ENCODE measurements at regions not wholly inside any gene's neighbourhood (a gene's known extent, or its start where the extent isn't known, plus 50 kb on each side); places are given as distances from the start of the nearest gene placed in this dataset.

GRCh38 chr18:62629031-62629430 lies 86.3 kb upstream of the PHLPP1 start:
- Histone ChIP-seq H3K27ac (ENCODE audit: low read depth, low read length, severe bottlenecking) (no peak overlapping the region), H3K4me3 (ENCODE audit: extremely low read depth, insufficient read depth, low read length, poor library complexity, severe bottlenecking) (no peak overlapping the region), H3K4me1 (ENCODE audit: control insufficient read depth, insufficient read depth, low read length, poor library complexity, severe bottlenecking) (peaks cover 12% of the 10 kb centered on the region), H3K36me3 (ENCODE audit: control insufficient read depth, insufficient read depth, low read length) (no peaks in the 10 kb centered on the region), H3K9me3 (ENCODE audit: control insufficient read depth, low read length) (no peaks in the 10 kb centered on the region)
- 96 to 98% methylated on average over 7 of the region's 8 CpGs for WGBS, 2 experiments (ENCODE audit: insufficient coverage in 2 of 2)

GRCh38 chr18:62631173-62631572 lies 84.2 kb upstream of the PHLPP1 start:
- WGBS, 2 experiments (ENCODE audit: insufficient coverage in 2 of 2), result 64 to 100% methylated on average over 2 to 3 of the region's 3 CpGs
- no peaks in the 10 kb centered on the region for H3K9me3 ChIP-seq (ENCODE audit: control insufficient read depth, low read length)
- H3K4me1 ChIP-seq (ENCODE audit: control insufficient read depth, insufficient read depth, low read length, poor library complexity, severe bottlenecking), result peaks cover 13% of the 10 kb centered on the region
- no peak overlapping the region for H3K4me3 ChIP-seq (ENCODE audit: extremely low read depth, insufficient read depth, low read length, poor library complexity, severe bottlenecking)
- no peak overlapping the region for H3K27ac ChIP-seq (ENCODE audit: low read depth, low read length, severe bottlenecking)
- no peaks in the 10 kb centered on the region for H3K36me3 ChIP-seq (ENCODE audit: control insufficient read depth, insufficient read depth, low read length)

GRCh38 chr18:62632788-62633455 lies 82.4 kb upstream of the PHLPP1 start:
- Histone ChIP-seq H3K36me3 (ENCODE audit: control insufficient read depth, insufficient read depth, low read length) (no peaks in the 10 kb centered on the region), H3K27ac (ENCODE audit: low read depth, low read length, severe bottlenecking) (no peak overlapping the region), H3K4me1 (ENCODE audit: control insufficient read depth, insufficient read depth, low read length, poor library complexity, severe bottlenecking) (peaks cover 10% of the 10 kb centered on the region), H3K9me3 (ENCODE audit: control insufficient read depth, low read length) (no peaks in the 10 kb centered on the region), H3K4me3 (ENCODE audit: extremely low read depth, insufficient read depth, low read length, poor library complexity, severe bottlenecking) (no peak overlapping the region)
- 89 to 100% methylated on average over 1 to 2 of the region's 3 CpGs for WGBS, 2 experiments (ENCODE audit: insufficient coverage in 2 of 2)

GRCh38 chr18:62634458-62634857 lies 80.9 kb upstream of the PHLPP1 start:
- H3K27ac ChIP-seq (ENCODE audit: low read depth, low read length, severe bottlenecking), result no peak overlapping the region
- no peaks in the 10 kb centered on the region for H3K9me3 ChIP-seq (ENCODE audit: control insufficient read depth, low read length)
- peaks cover 10% of the 10 kb centered on the region for H3K4me1 ChIP-seq (ENCODE audit: control insufficient read depth, insufficient read depth, low read length, poor library complexity, severe bottlenecking)
- no peak overlapping the region for H3K4me3 ChIP-seq (ENCODE audit: extremely low read depth, insufficient read depth, low read length, poor library complexity, severe bottlenecking)
- H3K36me3 ChIP-seq (ENCODE audit: control insufficient read depth, insufficient read depth, low read length), result no peaks in the 10 kb centered on the region
- 100% methylated on average over 1 of the region's 2 CpGs for WGBS, 2 experiments (ENCODE audit: insufficient coverage in 2 of 2)

GRCh38 chr18:62634979-62635630 lies 80.2 kb upstream of the PHLPP1 start:
- peaks cover 10% of the 10 kb centered on the region for H3K4me1 ChIP-seq (ENCODE audit: control insufficient read depth, insufficient read depth, low read length, poor library complexity, severe bottlenecking)
- H3K27ac ChIP-seq (ENCODE audit: low read depth, low read length, severe bottlenecking), result no peak overlapping the region
- 75 to 79% methylated on average over 2 to 4 of the region's 6 CpGs for WGBS, 2 experiments (ENCODE audit: insufficient coverage in 2 of 2)
- H3K4me3 ChIP-seq (ENCODE audit: extremely low read depth, insufficient read depth, low read length, poor library complexity, severe bottlenecking), result no peak overlapping the region
- no peaks in the 10 kb centered on the region for H3K9me3 ChIP-seq (ENCODE audit: control insufficient read depth, low read length)
- no peaks in the 10 kb centered on the region for H3K36me3 ChIP-seq (ENCODE audit: control insufficient read depth, insufficient read depth, low read length)

- Histone ChIP-seq H3K4me3 (ENCODE audit: extremely low read depth, insufficient read depth, low read length, poor library complexity, severe bottlenecking) (no peak overlapping the region), H3K4me1 (ENCODE audit: control insufficient read depth, insufficient read depth, low read length, poor library complexity, severe bottlenecking) (peaks cover 10% of the 10 kb centered on the region), H3K9me3 (ENCODE audit: control insufficient read depth, low read length) (no peaks in the 10 kb centered on the region), H3K27ac (ENCODE audit: low read depth, low read length, severe bottlenecking) (no peak overlapping the region), H3K36me3 (ENCODE audit: control insufficient read depth, insufficient read depth, low read length) (no peaks in the 10 kb centered on the region)
- 90 to 100% methylated on average over 2 to 3 of the region's 3 CpGs for WGBS, 2 experiments (ENCODE audit: insufficient coverage in 2 of 2)
These were observed 77.9 kb upstream of the PHLPP1 start for GRCh38 chr18:62637403-62637802.

GRCh38 chr18:62637807-62638687 lies 77.3 kb upstream of the PHLPP1 start:
- Histone ChIP-seq H3K9me3 (ENCODE audit: control insufficient read depth, low read length) (no peaks in the 10 kb centered on the region), H3K4me1 (ENCODE audit: control insufficient read depth, insufficient read depth, low read length, poor library complexity, severe bottlenecking) (peaks cover 10% of the 10 kb centered on the region), H3K27ac (ENCODE audit: low read depth, low read length, severe bottlenecking) (no peak overlapping the region), H3K4me3 (ENCODE audit: extremely low read depth, insufficient read depth, low read length, poor library complexity, severe bottlenecking) (no peak overlapping the region), H3K36me3 (ENCODE audit: control insufficient read depth, insufficient read depth, low read length) (no peaks in the 10 kb centered on the region)
- WGBS, 2 experiments (ENCODE audit: insufficient coverage in 2 of 2), result 63 to 80% methylated on average over 4 to 5 of the region's 7 CpGs

GRCh38 chr18:62643181-62643580 lies 72.2 kb upstream of the PHLPP1 start:
- Histone ChIP-seq H3K4me3 (ENCODE audit: extremely low read depth, insufficient read depth, low read length, poor library complexity, severe bottlenecking) (no peak overlapping the region), H3K36me3 (ENCODE audit: control insufficient read depth, insufficient read depth, low read length) (no peaks in the 10 kb centered on the region), H3K9me3 (ENCODE audit: control insufficient read depth, low read length) (no peaks in the 10 kb centered on the region), H3K4me1 (ENCODE audit: control insufficient read depth, insufficient read depth, low read length, poor library complexity, severe bottlenecking) (no peaks in the 10 kb centered on the region), H3K27ac (ENCODE audit: low read depth, low read length, severe bottlenecking) (no peak overlapping the region)
- 82 to 83% methylated on average over 2 to 3 of the region's 5 CpGs for WGBS, 2 experiments (ENCODE audit: insufficient coverage in 2 of 2)

- Histone ChIP-seq H3K4me3 (ENCODE audit: extremely low read depth, insufficient read depth, low read length, poor library complexity, severe bottlenecking) (no peak overlapping the region), H3K36me3 (ENCODE audit: control insufficient read depth, insufficient read depth, low read length) (no peaks in the 10 kb centered on the region), H3K27ac (ENCODE audit: low read depth, low read length, severe bottlenecking) (no peak overlapping the region), H3K4me1 (ENCODE audit: control insufficient read depth, insufficient read depth, low read length, poor library complexity, severe bottlenecking) (no peaks in the 10 kb centered on the region), H3K9me3 (ENCODE audit: control insufficient read depth, low read length) (no peaks in the 10 kb centered on the region)
- WGBS, 2 experiments (ENCODE audit: insufficient coverage in 2 of 2), result 87 to 92% methylated on average over 6 of the region's 6 CpGs
These were observed 70.6 kb upstream of the PHLPP1 start for GRCh38 chr18:62644773-62645172.

- no peak overlapping the region for H3K27ac ChIP-seq (ENCODE audit: low read depth, low read length, severe bottlenecking)
- H3K4me1 ChIP-seq (ENCODE audit: control insufficient read depth, insufficient read depth, low read length, poor library complexity, severe bottlenecking), result no peaks in the 10 kb centered on the region
- H3K9me3 ChIP-seq (ENCODE audit: control insufficient read depth, low read length), result no peaks in the 10 kb centered on the region
- no peaks in the 10 kb centered on the region for H3K36me3 ChIP-seq (ENCODE audit: control insufficient read depth, insufficient read depth, low read length)
- no peak overlapping the region for H3K4me3 ChIP-seq (ENCODE audit: extremely low read depth, insufficient read depth, low read length, poor library complexity, severe bottlenecking)
- no CpG with 5 or more reads among the region's 2 CpGs for WGBS, 2 experiments (ENCODE audit: insufficient coverage in 2 of 2)
These were observed 68.2 kb upstream of the PHLPP1 start for GRCh38 chr18:62647179-62647578.
